ENCODE measurements at regions not wholly inside any gene's neighbourhood (a gene's known extent, or its start where the extent isn't known, plus 50 kb on each side); places are given as distances from the start of the nearest gene placed in this dataset.

DNA sequence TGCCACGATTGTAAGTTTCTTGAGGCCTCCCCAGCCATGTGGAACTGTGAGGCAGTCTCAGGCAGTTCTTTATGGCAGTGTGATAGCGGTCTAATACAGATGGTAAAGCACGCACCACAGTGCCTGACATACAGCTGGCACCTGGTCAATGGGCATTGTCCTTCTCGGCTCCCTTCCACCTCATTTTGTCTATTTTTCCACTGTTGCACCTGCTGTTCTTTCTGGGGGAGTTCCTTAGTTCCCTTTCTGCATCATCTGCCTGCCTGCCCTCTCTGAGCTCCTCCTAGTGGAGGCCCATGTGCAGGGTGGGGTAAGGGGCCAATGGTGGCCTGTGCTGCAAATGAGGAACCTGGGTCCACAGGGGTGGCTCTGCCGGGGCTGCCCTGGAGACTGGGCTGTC lies 157.6 kb downstream of the LPIN1 start:
- TF ChIP-seq, protein P1, sequence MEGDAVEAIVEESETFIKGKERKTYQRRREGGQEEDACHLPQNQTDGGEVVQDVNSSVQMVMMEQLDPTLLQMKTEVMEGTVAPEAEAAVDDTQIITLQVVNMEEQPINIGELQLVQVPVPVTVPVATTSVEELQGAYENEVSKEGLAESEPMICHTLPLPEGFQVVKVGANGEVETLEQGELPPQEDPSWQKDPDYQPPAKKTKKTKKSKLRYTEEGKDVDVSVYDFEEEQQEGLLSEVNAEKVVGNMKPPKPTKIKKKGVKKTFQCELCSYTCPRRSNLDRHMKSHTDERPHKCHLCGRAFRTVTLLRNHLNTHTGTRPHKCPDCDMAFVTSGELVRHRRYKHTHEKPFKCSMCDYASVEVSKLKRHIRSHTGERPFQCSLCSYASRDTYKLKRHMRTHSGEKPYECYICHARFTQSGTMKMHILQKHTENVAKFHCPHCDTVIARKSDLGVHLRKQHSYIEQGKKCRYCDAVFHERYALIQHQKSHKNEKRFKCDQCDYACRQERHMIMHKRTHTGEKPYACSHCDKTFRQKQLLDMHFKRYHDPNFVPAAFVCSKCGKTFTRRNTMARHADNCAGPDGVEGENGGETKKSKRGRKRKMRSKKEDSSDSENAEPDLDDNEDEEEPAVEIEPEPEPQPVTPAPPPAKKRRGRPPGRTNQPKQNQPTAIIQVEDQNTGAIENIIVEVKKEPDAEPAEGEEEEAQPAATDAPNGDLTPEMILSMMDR (IDR thresholded peaks at IDR 0.05), result no peak
- TF ChIP-seq POLR2A (IDR thresholded peaks at IDR 0.05), result no peak

Measured in right lobe of liver (tissue), 4 donors.